ENCODE measurements at regions not wholly inside any gene's neighbourhood (a gene's known extent, or its start where the extent isn't known, plus 50 kb on each side); places are given as distances from the start of the nearest gene placed in this dataset.
A peak's percentile ranks its signal among the peaks of the same experiment; 100 is the strongest.

DNA sequence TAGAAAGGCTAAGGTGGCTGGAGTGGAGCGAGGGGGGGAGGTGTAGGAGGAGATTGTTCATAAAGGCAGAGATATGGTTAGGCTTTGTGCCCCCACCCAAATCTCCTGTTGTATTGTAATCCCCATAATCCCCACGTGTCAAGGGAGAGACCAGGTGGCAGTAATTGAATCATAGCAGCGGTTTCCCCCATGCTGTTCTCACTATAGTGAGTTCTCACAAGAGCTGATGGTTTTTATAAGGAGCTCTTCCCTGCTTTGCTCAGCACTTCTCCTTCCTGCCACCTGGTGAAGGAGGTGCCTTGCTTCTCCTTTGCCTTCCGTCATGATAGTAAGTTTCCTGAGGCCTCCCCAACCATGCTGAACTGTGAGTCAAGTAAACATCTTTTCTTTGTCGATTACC lies 64.7 kb upstream of the CFAP161 start:
- H3K79me2 ChIP-seq (replicated peaks; ENCODE audit: insufficient read depth) = no peaks in the 10 kb centered on the region
- H3K27me3 Mint-ChIP-seq (ENCODE audit: insufficient read depth, low read depth, poor library complexity) = peaks cover 3% of the 10 kb centered on the region
- H3K4me3 ChIP-seq = no peak overlapping the region
- no peaks in the 10 kb centered on the region for H3K9me3 Mint-ChIP-seq
- H3K27me3 ChIP-seq (ENCODE audit: insufficient read depth) = no peaks in the 10 kb centered on the region
- no peaks in the 10 kb centered on the region for H3K4me1 Mint-ChIP-seq
- TF ChIP-seq, protein P1, sequence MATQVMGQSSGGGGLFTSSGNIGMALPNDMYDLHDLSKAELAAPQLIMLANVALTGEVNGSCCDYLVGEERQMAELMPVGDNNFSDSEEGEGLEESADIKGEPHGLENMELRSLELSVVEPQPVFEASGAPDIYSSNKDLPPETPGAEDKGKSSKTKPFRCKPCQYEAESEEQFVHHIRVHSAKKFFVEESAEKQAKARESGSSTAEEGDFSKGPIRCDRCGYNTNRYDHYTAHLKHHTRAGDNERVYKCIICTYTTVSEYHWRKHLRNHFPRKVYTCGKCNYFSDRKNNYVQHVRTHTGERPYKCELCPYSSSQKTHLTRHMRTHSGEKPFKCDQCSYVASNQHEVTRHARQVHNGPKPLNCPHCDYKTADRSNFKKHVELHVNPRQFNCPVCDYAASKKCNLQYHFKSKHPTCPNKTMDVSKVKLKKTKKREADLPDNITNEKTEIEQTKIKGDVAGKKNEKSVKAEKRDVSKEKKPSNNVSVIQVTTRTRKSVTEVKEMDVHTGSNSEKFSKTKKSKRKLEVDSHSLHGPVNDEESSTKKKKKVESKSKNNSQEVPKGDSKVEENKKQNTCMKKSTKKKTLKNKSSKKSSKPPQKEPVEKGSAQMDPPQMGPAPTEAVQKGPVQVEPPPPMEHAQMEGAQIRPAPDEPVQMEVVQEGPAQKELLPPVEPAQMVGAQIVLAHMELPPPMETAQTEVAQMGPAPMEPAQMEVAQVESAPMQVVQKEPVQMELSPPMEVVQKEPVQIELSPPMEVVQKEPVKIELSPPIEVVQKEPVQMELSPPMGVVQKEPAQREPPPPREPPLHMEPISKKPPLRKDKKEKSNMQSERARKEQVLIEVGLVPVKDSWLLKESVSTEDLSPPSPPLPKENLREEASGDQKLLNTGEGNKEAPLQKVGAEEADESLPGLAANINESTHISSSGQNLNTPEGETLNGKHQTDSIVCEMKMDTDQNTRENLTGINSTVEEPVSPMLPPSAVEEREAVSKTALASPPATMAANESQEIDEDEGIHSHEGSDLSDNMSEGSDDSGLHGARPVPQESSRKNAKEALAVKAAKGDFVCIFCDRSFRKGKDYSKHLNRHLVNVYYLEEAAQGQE (IDR thresholded peaks at IDR 0.05; ENCODE audit: unreplicated experiment) = no peak
- no peaks in the 10 kb centered on the region for H3K36me3 Mint-ChIP-seq (ENCODE audit: low read depth)
- H3K4me3 Mint-ChIP-seq = no peak overlapping the region
- no peaks in the 10 kb centered on the region for H4K20me1 ChIP-seq (replicated peaks; ENCODE audit: insufficient read depth)
- no peaks in the 10 kb centered on the region for H3K4me1 ChIP-seq (ENCODE audit: insufficient read depth)
- DNase-seq (ENCODE audit: low spot score) (no peak), ATAC-seq (no peak; the same call in 2 of the 3 replicates)
- H3K4me2 ChIP-seq = no peak overlapping the region
- no peaks in the 10 kb centered on the region for H3K36me3 ChIP-seq (ENCODE audit: insufficient read depth)
- no peaks in the 10 kb centered on the region for H3K9me2 ChIP-seq (ENCODE audit: insufficient read depth)
- no peak overlapping the region for H3K27ac Mint-ChIP-seq
- H2AFZ ChIP-seq = peak overlapping the region; percentile 38; the same call in 1 of the 2 replicates
- no peak overlapping the region for H3K27ac ChIP-seq (ENCODE audit: low read depth)
- H3F3A ChIP-seq (replicated peaks; ENCODE audit: low read depth) = no peaks in the 10 kb centered on the region

DNA sequence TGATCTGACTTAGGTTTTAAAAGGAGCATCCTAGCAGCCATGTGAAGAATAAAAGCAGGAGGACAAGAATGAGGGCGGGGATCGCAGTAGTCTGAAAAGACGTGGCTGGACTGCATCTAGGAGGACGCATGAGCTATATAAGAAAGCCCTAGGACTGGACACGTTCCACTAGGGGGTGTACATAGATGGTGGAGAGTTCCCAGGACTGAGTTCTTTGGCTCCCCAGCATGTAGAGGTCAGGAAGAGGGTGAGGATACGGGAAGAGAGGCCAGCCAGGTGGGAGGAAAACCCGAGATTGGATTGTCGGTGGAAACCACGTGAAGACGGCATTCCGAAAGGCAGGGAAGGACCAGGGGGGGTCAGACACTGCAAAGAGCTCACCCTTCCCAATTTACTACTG lies 64.2 kb upstream of the CFAP161 start:
- H2AFZ ChIP-seq = no peak overlapping the region
- no peaks in the 10 kb centered on the region for H3K36me3 ChIP-seq (ENCODE audit: insufficient read depth)
- no peak for DNase-seq (ENCODE audit: low spot score)
- H3K79me2 ChIP-seq (replicated peaks; ENCODE audit: insufficient read depth) = no peaks in the 10 kb centered on the region
- no peaks in the 10 kb centered on the region for H3K4me1 Mint-ChIP-seq
- H3K4me1 ChIP-seq (ENCODE audit: insufficient read depth) = no peaks in the 10 kb centered on the region
- no peak overlapping the region for H3K4me3 ChIP-seq
- no peaks in the 10 kb centered on the region for H4K20me1 ChIP-seq (replicated peaks; ENCODE audit: insufficient read depth)
- no peaks in the 10 kb centered on the region for H3F3A ChIP-seq (replicated peaks; ENCODE audit: low read depth)
- ATAC-seq = no peak
- no peaks in the 10 kb centered on the region for H3K27me3 ChIP-seq (ENCODE audit: insufficient read depth)
- no peak overlapping the region for H3K27ac ChIP-seq (ENCODE audit: low read depth)
- no peaks in the 10 kb centered on the region for H3K9me2 ChIP-seq (ENCODE audit: insufficient read depth)
- TF ChIP-seq, protein P1 (IDR thresholded peaks at IDR 0.05; ENCODE audit: unreplicated experiment) = no peak
- no peak for TF ChIP-seq EZH2 (IDR thresholded peaks at IDR 0.05; ENCODE audit: low read depth, unreplicated experiment)
- TF ChIP-seq JUNB (IDR thresholded peaks at IDR 0.05; ENCODE audit: unreplicated experiment) = no peak
- TF ChIP-seq NANOG (IDR thresholded peaks at IDR 0.05; ENCODE audit: borderline replicate concordance) = no peak
- TF ChIP-seq, protein P2, sequence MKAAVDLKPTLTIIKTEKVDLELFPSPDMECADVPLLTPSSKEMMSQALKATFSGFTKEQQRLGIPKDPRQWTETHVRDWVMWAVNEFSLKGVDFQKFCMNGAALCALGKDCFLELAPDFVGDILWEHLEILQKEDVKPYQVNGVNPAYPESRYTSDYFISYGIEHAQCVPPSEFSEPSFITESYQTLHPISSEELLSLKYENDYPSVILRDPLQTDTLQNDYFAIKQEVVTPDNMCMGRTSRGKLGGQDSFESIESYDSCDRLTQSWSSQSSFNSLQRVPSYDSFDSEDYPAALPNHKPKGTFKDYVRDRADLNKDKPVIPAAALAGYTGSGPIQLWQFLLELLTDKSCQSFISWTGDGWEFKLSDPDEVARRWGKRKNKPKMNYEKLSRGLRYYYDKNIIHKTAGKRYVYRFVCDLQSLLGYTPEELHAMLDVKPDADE (IDR thresholded peaks at IDR 0.05) = no peak
- TF ChIP-seq POLR2AphosphoS5 (IDR thresholded peaks at IDR 0.05; ENCODE audit: low read depth) = no peak
- TF ChIP-seq ZNF331 (CRISPR knock-in tag; IDR thresholded peaks at IDR 0.05; ENCODE audit: low read depth) = no peak
- TF ChIP-seq, protein P3, sequence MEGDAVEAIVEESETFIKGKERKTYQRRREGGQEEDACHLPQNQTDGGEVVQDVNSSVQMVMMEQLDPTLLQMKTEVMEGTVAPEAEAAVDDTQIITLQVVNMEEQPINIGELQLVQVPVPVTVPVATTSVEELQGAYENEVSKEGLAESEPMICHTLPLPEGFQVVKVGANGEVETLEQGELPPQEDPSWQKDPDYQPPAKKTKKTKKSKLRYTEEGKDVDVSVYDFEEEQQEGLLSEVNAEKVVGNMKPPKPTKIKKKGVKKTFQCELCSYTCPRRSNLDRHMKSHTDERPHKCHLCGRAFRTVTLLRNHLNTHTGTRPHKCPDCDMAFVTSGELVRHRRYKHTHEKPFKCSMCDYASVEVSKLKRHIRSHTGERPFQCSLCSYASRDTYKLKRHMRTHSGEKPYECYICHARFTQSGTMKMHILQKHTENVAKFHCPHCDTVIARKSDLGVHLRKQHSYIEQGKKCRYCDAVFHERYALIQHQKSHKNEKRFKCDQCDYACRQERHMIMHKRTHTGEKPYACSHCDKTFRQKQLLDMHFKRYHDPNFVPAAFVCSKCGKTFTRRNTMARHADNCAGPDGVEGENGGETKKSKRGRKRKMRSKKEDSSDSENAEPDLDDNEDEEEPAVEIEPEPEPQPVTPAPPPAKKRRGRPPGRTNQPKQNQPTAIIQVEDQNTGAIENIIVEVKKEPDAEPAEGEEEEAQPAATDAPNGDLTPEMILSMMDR (conservative IDR thresholded peaks at IDR 0.05; ENCODE audit: low read depth in 2 of 2) = no peak
- no peak for TF ChIP-seq CREB1 (CRISPR knock-in tag; IDR thresholded peaks at IDR 0.05; ENCODE audit: low read depth)
- TF ChIP-seq EZH2phosphoT487 (IDR thresholded peaks at IDR 0.05; ENCODE audit: unreplicated experiment) = no peak
- TF ChIP-seq STAT1 (IDR thresholded peaks at IDR 0.05; ENCODE audit: unreplicated experiment) = no peak
- no peaks in the 10 kb centered on the region for H3K36me3 Mint-ChIP-seq (ENCODE audit: low read depth)
- H3K4me3 Mint-ChIP-seq = no peak overlapping the region
- H3K9me3 Mint-ChIP-seq = no peaks in the 10 kb centered on the region
- peaks cover 3% of the 10 kb centered on the region for H3K27me3 Mint-ChIP-seq (ENCODE audit: insufficient read depth, low read depth, poor library complexity)
- H3K4me2 ChIP-seq = no peak overlapping the region
- H3K27ac Mint-ChIP-seq = no peak overlapping the region
